ENCODE measurements at regions not wholly inside any gene's neighbourhood (a gene's known extent, or its start where the extent isn't known, plus 50 kb on each side); places are given as distances from the start of the nearest gene placed in this dataset.
"Not testable (repeated sequence)": the region's sequence is repeated elsewhere in the genome, so short reads cannot be mapped to it uniquely, and the experiment has no call there.

DNA sequence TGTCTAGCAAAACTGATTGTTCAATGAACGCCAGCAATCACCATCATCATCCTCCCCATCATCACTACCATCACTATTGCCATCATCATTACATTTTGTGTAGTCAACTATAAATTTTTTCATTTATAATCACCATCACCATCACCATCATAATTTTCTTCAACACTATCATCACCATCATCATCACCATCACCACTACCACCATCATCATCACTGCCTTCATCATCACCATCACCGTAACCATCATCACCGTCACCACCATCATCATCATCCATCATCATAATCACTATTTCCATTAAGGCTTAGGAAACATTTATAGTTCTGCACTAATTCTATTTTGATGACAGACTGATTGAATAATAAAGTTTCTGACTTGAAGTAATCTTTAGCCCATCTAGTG is 434.8 kb upstream of the TMEM132C start:
- Histone ChIP-seq H3K4me3 (no peak overlapping the region), H3K36me3 (no peaks in the 10 kb centered on the region), H3K27ac (no peak overlapping the region), H3K27me3 (no peaks in the 10 kb centered on the region), H3K4me1 (peaks cover 0 to 4% (median 0%) of the 10 kb centered on the region in 3 donors), H3K9me3 (no peaks in the 10 kb centered on the region)
- WGBS, 2 donors = 91 to 95% methylated on average over 3 of the region's 3 CpGs
- intact Hi-C loops (cut with DNase I) = no loop called here
- DNase-seq = no peak
- TF ChIP-seq, protein P1, sequence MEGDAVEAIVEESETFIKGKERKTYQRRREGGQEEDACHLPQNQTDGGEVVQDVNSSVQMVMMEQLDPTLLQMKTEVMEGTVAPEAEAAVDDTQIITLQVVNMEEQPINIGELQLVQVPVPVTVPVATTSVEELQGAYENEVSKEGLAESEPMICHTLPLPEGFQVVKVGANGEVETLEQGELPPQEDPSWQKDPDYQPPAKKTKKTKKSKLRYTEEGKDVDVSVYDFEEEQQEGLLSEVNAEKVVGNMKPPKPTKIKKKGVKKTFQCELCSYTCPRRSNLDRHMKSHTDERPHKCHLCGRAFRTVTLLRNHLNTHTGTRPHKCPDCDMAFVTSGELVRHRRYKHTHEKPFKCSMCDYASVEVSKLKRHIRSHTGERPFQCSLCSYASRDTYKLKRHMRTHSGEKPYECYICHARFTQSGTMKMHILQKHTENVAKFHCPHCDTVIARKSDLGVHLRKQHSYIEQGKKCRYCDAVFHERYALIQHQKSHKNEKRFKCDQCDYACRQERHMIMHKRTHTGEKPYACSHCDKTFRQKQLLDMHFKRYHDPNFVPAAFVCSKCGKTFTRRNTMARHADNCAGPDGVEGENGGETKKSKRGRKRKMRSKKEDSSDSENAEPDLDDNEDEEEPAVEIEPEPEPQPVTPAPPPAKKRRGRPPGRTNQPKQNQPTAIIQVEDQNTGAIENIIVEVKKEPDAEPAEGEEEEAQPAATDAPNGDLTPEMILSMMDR (IDR thresholded peaks at IDR 0.05) = no peak
- no peak for TF ChIP-seq POLR2A (IDR thresholded peaks at IDR 0.05)

DNA sequence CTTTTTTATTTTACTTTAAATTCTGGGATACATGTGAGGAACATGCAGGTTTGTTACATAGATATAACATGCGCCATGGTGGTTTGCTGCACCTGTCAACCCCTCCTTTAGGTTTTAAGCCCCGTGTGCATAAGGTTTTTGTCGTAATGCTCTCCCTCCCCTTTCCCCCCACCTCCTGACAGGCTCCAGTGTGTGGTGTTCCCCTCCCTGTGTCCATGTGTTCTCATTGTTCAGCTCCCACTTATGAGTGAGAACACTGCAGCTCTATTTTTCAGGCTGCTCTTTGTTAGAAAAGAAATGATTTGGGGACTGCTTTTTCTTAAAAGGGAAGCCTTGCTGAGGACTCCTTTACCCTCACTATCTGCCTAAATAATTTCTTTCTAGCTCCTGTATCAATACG is 430.2 kb upstream of the TMEM132C start:
- 50 to 60% methylated on average over 4 of the region's 4 CpGs for WGBS, 2 donors
- H3K4me1 ChIP-seq; H3K4me3 ChIP-seq; H3K36me3 ChIP-seq; DNase-seq; H3K27ac ChIP-seq; H3K9me3 ChIP-seq; H3K27me3 ChIP-seq; intact Hi-C loops (cut with DNase I): not testable (repeated sequence)

DNA sequence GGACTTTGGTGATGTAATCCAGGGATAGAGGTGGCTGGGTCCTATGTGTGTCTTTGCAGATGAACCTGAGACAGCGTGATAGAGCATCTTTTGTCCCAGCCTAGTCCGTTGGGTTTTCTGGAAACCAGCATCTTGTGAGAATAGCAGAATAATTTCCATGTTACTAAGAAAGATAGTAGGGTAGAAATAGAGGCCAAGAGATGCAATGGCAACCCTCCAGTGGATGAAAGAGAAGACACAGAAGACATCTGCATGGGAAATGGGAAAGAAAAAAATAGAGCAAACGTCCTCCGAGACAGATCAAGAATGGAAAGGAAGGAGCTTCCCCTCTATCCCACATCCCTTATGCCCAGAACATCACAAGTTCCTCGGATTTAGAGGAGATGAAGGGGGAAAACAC is 409.3 kb upstream of the TMEM132C start:
- H3K4me1 ChIP-seq = no peaks in the 10 kb centered on the region
- WGBS, 2 donors = 63 to 72% methylated on average over 5 of the region's 5 CpGs
- DNase-seq = no peak
- TF ChIP-seq, protein P1 (IDR thresholded peaks at IDR 0.05) = no peak
- TF ChIP-seq POLR2A (IDR thresholded peaks at IDR 0.05) = no peak
- intact Hi-C loops (cut with DNase I) = no loop called here
- H3K27ac ChIP-seq = no peak overlapping the region
- no peak overlapping the region for H3K4me3 ChIP-seq
- H3K36me3 ChIP-seq = no peaks in the 10 kb centered on the region
- no peaks in the 10 kb centered on the region for H3K27me3 ChIP-seq
- H3K9me3 ChIP-seq = no peaks in the 10 kb centered on the region

DNA sequence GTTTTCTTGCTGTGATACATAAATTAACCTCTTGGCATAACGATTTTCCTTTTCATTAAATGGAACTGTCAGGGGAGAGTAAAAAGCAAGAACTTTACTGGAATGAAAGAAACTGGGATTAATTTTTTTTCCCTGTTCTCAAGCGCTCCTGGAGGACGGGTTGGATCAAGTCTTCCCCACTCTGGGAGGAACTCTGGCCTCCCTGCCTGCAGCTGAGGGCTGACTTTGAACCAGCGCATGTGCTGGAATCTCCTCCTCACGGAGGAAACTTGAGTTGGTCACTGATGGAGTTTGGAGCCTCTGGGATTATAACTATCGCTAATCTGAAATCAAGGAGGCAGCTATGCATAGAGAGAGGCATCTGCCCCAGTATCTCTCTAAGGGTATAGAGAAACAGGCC is 406.4 kb upstream of the TMEM132C start:
- DNase-seq = no peak
- H3K4me3 ChIP-seq = no peak overlapping the region
- no peaks in the 10 kb centered on the region for H3K27me3 ChIP-seq
- H3K36me3 ChIP-seq = no peaks in the 10 kb centered on the region
- no peak for TF ChIP-seq POLR2A (IDR thresholded peaks at IDR 0.05)
- TF ChIP-seq, protein P1 (IDR thresholded peaks at IDR 0.05) = no peak
- WGBS, 2 donors = 54 to 60% methylated on average over 6 of the region's 6 CpGs
- intact Hi-C loops (cut with DNase I) = no loop called here
- H3K27ac ChIP-seq = no peak overlapping the region
- H3K4me1 ChIP-seq = no peaks in the 10 kb centered on the region
- peaks cover 0 to 6% (median 5%) of the 10 kb centered on the region in 3 donors for H3K9me3 ChIP-seq

DNA sequence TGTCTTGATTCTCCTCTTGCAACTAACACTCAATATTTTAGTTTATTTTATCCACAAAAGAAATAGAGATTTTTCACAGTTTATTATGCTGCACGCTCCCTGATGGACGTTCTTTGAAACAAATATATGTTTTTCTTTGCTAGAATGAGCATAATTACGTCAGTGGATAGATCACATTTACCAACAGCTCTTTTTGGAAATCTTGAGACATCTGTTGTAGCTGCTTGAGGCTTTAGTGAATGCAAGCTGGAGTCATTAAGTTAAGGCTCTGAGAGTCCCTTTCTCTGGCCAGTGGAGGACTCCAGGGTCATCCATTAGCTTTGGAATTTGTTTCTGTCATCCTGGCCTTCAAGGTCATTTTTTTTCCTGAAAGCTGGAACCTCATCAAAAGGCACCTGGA is 405.6 kb upstream of the TMEM132C start:
- intact Hi-C loops (cut with DNase I) = no loop called here
- H3K27ac ChIP-seq = no peak overlapping the region
- DNase-seq = no peak
- WGBS, 2 donors = 56 to 64% methylated on average over 3 of the region's 3 CpGs
- no peak overlapping the region for H3K4me3 ChIP-seq
- no peaks in the 10 kb centered on the region for H3K4me1 ChIP-seq
- TF ChIP-seq, protein P1 (IDR thresholded peaks at IDR 0.05) = no peak
- no peak for TF ChIP-seq POLR2A (IDR thresholded peaks at IDR 0.05)
- H3K27me3 ChIP-seq = no peaks in the 10 kb centered on the region
- H3K36me3 ChIP-seq = no peaks in the 10 kb centered on the region
- peaks cover 0 to 12% (median 10%) of the 10 kb centered on the region in 3 donors for H3K9me3 ChIP-seq

DNA sequence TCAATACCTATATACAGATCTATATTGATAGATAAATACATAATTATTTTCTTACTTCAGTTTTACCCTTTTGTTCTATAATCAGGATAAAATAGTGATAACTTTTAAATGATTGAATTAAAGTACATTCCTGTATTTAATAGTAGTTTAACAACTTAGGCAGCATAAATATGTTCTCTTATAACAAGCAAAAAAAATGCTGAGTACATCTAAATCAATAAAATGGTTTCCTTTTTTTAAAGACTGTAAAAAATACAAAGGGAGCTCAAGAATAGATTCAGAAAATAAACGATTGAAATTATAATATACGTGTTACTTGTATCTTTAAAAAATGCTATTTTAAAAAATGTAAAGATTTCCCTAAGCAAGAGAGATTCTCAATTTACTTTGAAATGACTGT is 393.7 kb upstream of the TMEM132C start:
- Histone ChIP-seq H3K27me3 (no peaks in the 10 kb centered on the region), H3K27ac (no peak overlapping the region), H3K4me1 (no peaks in the 10 kb centered on the region), H3K4me3 (no peak overlapping the region), H3K36me3 (no peaks in the 10 kb centered on the region), H3K9me3 (no peaks in the 10 kb centered on the region)
- DNase-seq = no peak
- no peak for TF ChIP-seq POLR2A (IDR thresholded peaks at IDR 0.05)
- TF ChIP-seq, protein P1 (IDR thresholded peaks at IDR 0.05) = no peak
- 77 to 81% methylated on average over 2 of the region's 2 CpGs for WGBS, 2 donors
- intact Hi-C loops (cut with DNase I) = no loop called here
